ENCODE measurements at regions not wholly inside any gene's neighbourhood (a gene's known extent, or its start where the extent isn't known, plus 50 kb on each side); places are given as distances from the start of the nearest gene placed in this dataset.

- H3K79me2 ChIP-seq (ENCODE audit: insufficient read depth, low read depth, low read length) = no peaks in the 10 kb centered on the region
- no peaks in the 10 kb centered on the region for H3K36me3 ChIP-seq (ENCODE audit: insufficient read depth, low read length)
- no peak overlapping the region for H3K27ac ChIP-seq (ENCODE audit: low read depth, low read length, poor library complexity, severe bottlenecking)
- H2AFZ ChIP-seq (ENCODE audit: low read length) = no peak overlapping the region
- peaks cover 38% of the 10 kb centered on the region for H3K9me3 ChIP-seq (ENCODE audit: low read length)
- no peaks in the 10 kb centered on the region for H3K4me1 ChIP-seq (ENCODE audit: insufficient read depth, low read length, poor library complexity, severe bottlenecking)
- no peak overlapping the region for H3K4me3 ChIP-seq (ENCODE audit: low read depth, low read length, poor library complexity, severe bottlenecking)
- no peak for TF ChIP-seq CTCF (conservative IDR thresholded peaks at IDR 0.05; ENCODE audit: low read length)
- TF ChIP-seq EZH2phosphoT487 (IDR thresholded peaks at IDR 0.05; ENCODE audit: borderline replicate concordance, low read depth, low read length) = no peak
- intact Hi-C loops (cut with micrococcal nuclease; ENCODE audit: unreplicated experiment) = no loop called here
- ChIA-PET CTCF (ENCODE audit: unreplicated experiment) (no interaction called here), POLR2A (no interaction called here)
- no peak overlapping the region for H3K4me2 ChIP-seq (ENCODE audit: low read length)
- BruUV-seq (replicated peaks) = no TSS peak
- no peak for DNase-seq (ENCODE audit: low spot score)
- no peaks in the 10 kb centered on the region for H3K9me2 ChIP-seq (ENCODE audit: insufficient read depth, low read length)
- no peaks in the 10 kb centered on the region for H4K20me1 ChIP-seq (ENCODE audit: insufficient read depth, low read length)
Measured at GRCh38 chr17:83146347-83146746, 66.9 kb downstream of the METRNL start.

DNA sequence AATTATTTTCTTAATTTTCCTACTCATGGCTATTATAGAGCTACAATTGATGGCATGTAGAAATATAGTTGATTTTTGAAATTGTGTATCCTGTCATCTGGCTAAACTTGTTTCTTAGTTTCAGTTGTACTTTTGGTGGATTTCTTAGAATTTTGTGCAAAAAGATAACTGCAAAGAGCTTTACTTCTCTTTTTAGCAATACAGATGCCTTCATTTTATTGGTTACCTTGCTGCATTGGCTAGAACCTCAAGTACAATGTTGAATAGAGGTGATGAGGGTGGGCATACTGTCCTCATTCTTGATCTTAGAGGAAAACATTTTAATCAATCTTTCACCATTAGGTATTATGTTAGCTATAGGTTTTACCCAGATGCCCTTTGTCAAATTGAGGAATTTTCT, 67.9 kb downstream of the METRNL start:
- Histone ChIP-seq H3K36me3 (ENCODE audit: insufficient read depth, low read length) (no peaks in the 10 kb centered on the region), H3K9me3 (ENCODE audit: low read length) (peaks cover 31% of the 10 kb centered on the region), H4K20me1 (ENCODE audit: insufficient read depth, low read length) (no peaks in the 10 kb centered on the region), H3K27ac (ENCODE audit: low read depth, low read length, poor library complexity, severe bottlenecking) (no peak overlapping the region), H3K4me3 (ENCODE audit: low read depth, low read length, poor library complexity, severe bottlenecking) (no peak overlapping the region), H2AFZ (ENCODE audit: low read length) (no peak overlapping the region), H3K4me2 (ENCODE audit: low read length) (no peak overlapping the region), H3K79me2 (ENCODE audit: insufficient read depth, low read depth, low read length) (no peaks in the 10 kb centered on the region), H3K9me2 (ENCODE audit: insufficient read depth, low read length) (no peaks in the 10 kb centered on the region), H3K4me1 (ENCODE audit: insufficient read depth, low read length, poor library complexity, severe bottlenecking) (no peaks in the 10 kb centered on the region)
- intact Hi-C loops (cut with micrococcal nuclease; ENCODE audit: unreplicated experiment) = no loop called here
- no peak for DNase-seq (ENCODE audit: low spot score)
- ChIA-PET POLR2A (no interaction called here), CTCF (ENCODE audit: unreplicated experiment) (no interaction called here)
- no TSS peak for BruUV-seq (replicated peaks)
- TF ChIP-seq CTCF (conservative IDR thresholded peaks at IDR 0.05; ENCODE audit: low read length) (no peak), EZH2phosphoT487 (IDR thresholded peaks at IDR 0.05; ENCODE audit: borderline replicate concordance, low read depth, low read length) (no peak)

DNA sequence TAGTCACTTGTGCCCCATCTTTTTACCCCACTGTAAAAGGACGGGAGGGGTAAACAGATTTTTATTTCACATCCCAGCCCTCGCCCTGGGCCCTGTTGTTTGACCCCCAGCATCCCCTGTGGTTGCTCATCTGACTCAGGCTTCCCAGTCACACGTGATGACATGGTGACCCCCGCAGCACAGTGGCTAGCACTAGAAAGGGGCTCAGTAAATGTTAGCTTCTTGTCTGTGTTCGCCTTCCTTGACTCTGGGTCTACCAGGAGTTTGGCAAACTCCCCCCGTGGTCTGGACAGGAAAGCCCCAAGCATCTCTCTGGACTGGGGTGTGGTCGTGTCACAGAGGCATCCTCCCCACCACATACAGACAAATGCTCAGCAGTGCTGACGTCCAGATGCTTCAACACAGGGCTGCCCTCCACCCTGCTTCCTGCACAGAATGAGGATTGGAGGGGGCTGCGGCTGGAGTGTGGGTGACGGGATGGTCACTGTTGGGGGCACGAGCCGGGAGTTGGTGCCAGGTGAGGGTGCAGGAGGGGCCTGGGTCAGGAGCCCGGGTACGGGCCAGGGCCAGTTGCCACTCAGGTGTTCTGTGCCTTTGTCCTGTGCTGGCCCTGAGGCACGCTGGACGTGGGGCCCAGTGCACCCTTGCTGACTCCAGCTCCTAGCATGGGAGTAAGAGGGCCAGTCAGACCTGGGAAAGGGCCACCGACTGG, 69.1 kb downstream of the METRNL start:
- peaks cover 3% of the 10 kb centered on the region for H3K4me1 ChIP-seq (ENCODE audit: insufficient read depth, low read length, poor library complexity, severe bottlenecking)
- H3K79me2 ChIP-seq (ENCODE audit: insufficient read depth, low read depth, low read length) = no peaks in the 10 kb centered on the region
- no peak overlapping the region for H3K27ac ChIP-seq (ENCODE audit: low read depth, low read length, poor library complexity, severe bottlenecking)
- no peak for TF ChIP-seq EZH2phosphoT487 (IDR thresholded peaks at IDR 0.05; ENCODE audit: borderline replicate concordance, low read depth, low read length)
- no peak for TF ChIP-seq CTCF (conservative IDR thresholded peaks at IDR 0.05; ENCODE audit: low read length)
- intact Hi-C loops (cut with micrococcal nuclease; ENCODE audit: unreplicated experiment) = no loop called here
- BruUV-seq (replicated peaks) = no TSS peak
- H3K9me3 ChIP-seq (ENCODE audit: low read length) = peaks cover 19% of the 10 kb centered on the region
- ChIA-PET POLR2A (interaction anchor here (0.6 kb wide), 1 partner anchor 1294 kb away, joined by 3 read pairs; no protein-coding TSS in a partner anchor), CTCF (ENCODE audit: unreplicated experiment) (no interaction called here)
- no peaks in the 10 kb centered on the region for H3K9me2 ChIP-seq (ENCODE audit: insufficient read depth, low read length)
- no peaks in the 10 kb centered on the region for H4K20me1 ChIP-seq (ENCODE audit: insufficient read depth, low read length)
- H3K4me2 ChIP-seq (ENCODE audit: low read length) = no peak overlapping the region
- no peak overlapping the region for H2AFZ ChIP-seq (ENCODE audit: low read length)
- H3K4me3 ChIP-seq (ENCODE audit: low read depth, low read length, poor library complexity, severe bottlenecking) = no peak overlapping the region
- H3K36me3 ChIP-seq (ENCODE audit: insufficient read depth, low read length) = no peaks in the 10 kb centered on the region
- DNase-seq (ENCODE audit: low spot score) = no peak

Measured in OCI-LY7 (cell line).